ENCODE measurements at regions not wholly inside any gene's neighbourhood (a gene's known extent, or its start where the extent isn't known, plus 50 kb on each side); places are given as distances from the start of the nearest gene placed in this dataset.
"Not testable (repeated sequence)": the region's sequence is repeated elsewhere in the genome, so short reads cannot be mapped to it uniquely, and the experiment has no call there.

GRCh38 chrX:10676235-10676957 is 56.0 kb upstream of the MID1 start:
- DNase-seq = no peak

GRCh38 chrX:10677490-10677889 is 57.1 kb upstream of the MID1 start:
- no peak for DNase-seq

- no peak for DNase-seq
Measured at GRCh38 chrX:10679387-10679786, 59.0 kb upstream of the MID1 start.

DNA sequence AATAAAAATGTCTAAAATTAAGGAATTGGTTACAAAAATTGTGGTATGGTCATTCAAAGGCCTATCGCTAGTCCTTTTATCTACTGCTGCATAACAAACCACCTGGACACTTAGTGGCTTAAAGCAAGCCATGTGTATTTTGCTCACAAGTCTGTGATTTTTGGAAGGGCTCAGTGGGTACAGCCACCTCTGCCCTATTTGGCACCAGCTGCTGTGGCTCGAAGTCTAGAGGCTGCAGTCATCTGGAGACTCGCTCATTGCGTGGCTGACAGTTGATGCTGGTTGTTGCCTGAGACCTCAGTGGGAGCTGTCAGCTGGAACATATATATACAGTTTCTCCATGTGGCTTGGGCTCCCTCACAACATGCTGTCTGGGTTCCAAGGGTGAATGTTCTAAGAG is 60.8 kb upstream of the MID1 start:
- no peak for DNase-seq

DNA sequence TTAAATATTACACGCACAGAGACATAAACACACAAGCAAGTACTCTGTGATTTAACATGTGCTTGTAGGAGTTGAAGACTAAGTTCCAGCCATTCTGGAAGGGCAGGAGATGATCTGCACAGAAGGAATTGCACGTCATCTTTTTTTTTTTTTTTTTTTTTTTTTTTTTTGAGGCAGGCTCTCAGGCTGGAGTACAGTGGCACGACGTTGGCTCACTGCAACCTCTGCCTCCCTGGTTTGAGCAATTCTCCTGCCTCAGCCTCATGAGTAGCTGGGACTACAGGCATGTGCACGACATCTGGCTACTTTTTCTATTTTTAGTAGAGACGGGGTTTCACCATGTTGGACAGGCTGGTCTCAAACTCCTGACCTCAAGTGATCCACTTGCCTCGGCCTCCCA is 63.2 kb upstream of the MID1 start:
- DNase-seq = not testable (repeated sequence)

DNA sequence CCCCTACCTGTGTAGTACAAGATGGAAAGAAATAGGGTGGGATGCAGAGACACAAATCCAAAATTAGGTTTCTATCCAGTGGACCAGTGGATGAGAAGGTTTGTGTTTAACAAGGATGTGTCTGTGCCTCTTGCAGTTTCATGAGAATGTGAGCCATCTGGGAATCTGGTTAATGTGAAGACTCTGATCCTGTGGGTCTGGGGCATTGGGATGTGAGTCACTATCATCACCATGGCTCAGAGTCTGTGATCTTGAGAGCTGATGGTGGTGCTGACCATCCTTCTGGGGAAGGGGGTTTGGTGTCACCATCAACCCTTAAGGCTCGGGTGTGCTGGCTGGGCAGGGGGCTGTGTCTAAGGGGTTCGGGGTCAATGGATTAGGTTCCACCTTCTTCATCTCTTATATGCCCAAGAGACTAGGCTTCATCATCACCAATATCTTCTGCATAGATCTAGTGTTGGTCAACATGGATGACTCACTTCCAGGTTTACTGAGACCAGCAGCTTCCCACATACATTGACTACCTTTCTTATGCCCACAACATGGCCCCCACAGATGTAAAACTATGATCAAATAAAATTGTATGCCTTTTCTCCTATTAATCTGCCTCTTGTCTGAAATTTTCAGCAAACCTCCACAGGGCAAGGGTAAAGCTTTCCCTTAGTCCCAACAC is 65.7 kb upstream of the MID1 start:
- DNase-seq = no peak

DNA sequence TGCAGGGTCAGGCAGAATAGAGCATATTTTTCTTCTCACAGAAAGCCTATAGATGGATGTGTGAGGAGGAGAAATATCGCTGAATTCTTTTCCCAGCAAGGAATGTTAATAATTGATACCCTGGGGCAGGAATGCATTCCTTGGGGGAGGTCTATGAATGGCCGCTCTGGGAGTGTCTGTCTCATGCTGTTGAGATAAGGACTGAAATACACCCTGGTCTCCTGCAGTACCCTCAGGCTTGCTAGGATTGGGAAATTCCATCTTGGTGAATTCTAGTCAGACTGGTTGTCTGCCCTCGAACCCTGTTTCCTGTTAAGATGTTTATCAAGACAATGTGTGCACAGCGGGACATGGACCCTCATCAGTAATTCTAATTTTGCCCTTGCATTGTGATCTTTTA is 71.4 kb upstream of the MID1 start:
- DNase-seq = not testable (repeated sequence)

DNA sequence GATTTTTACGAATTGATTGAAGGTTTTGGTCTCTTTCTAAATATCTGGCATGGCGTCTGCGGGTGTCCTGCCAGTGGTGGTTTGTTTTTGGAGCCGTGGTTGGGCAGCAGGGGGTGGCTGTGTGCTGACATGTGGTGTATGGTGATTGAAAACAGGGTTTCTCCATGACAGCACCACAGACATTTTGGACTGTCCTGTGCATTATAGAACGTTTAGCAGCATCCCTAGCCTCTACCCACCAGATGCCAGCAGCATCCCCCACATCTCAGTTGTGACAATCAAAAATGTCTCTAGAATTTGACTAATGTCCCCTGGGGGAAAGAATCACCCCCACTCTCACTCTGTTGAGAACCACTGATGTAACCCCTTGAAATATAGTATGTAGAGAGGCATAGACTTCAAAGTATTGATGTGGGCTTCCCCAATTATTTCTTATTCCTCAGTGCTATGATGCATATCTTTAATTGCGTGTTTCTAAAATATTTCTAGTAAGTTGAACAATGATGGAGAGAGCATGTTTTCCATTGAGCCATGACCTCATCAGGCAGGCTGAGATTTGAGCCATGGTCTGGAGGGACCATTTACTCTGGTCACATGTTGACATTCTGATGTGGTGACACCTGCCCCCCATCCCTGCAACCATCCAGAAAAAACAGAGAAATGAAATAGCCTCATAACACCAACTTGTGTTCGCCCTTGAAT is 77.4 kb upstream of the MID1 start:
- DNase-seq = no peak

DNA sequence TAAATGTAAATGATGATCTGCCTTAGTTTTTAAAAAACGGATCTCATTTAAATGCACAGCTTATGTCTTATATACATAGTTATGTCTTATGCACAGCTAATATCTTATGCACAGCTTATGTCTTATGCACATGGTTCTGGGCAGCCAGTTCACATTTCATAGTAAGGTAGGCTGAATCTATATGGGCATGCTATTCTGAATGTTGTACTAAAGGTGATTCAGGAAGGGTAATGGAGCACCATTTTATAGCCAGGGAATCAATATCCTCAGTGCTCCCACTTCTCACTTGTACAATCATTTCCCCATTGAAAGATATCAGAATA is 77.9 kb upstream of the MID1 start:
- DNase-seq = no peak

DNA sequence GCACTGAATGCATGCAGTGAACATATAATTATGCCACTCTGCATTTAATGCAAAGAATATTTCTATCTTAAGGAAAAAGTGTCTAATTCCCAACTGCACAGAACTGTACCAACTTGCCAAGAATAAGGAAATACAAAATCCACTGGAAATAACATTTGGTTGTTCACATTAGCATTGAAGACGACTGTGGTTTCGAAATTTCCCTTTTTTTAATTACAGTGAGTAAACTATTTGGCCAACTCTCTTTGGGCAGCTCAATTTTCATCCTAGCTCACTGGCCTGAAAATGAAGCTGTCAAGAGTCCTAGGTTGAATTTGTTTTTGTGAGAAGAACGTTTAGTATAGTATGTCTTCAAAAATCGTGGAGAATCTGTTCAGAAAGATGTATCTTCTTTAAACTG is 81.6 kb upstream of the MID1 start:
- no peak for DNase-seq

- DNase-seq = not testable (repeated sequence)
Measured at GRCh38 chrX:10706342-10706741, 86.0 kb upstream of the MID1 start.

GRCh38 chrX:10707773-10708172 is 87.4 kb upstream of the MID1 start:
- no peak for DNase-seq

DNA sequence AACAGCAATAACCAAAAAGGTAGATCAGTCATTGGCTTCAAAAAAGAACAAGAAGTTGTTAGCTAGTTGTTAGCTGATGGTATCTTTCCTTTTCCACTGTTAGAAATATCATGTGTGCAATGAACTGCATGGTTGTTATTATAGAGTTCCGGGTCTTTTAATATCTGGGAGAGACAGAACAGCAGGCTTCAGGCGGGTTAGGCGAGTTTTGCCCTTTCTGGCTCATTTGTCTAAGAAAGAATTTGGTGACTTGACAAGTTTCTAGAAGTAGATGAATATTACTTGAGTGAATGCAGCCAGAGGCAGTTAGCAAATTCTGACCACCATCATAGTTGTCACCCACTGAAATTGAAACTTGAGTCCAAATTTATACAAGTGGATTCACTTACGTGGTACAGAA is 88.9 kb upstream of the MID1 start:
- no peak for DNase-seq

DNA sequence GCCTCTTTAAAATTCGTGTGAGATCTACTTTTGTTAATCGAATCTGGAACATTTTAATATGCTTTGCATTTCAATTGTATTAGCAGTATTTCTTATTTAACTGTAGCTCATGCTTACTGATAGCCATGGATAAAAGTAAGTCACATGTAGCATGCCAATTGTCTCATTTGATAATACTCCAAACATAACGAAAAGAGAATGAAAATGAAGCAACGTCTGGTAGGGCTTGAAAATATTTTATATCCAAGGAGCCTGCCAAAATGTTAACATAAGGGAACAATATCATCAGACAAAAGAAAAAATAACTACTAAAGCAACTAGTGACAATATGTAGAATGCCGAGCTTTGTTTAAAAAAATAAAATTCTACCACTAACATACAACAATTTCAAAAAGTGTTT is 94.1 kb upstream of the MID1 start:
- no peak for DNase-seq

DNA sequence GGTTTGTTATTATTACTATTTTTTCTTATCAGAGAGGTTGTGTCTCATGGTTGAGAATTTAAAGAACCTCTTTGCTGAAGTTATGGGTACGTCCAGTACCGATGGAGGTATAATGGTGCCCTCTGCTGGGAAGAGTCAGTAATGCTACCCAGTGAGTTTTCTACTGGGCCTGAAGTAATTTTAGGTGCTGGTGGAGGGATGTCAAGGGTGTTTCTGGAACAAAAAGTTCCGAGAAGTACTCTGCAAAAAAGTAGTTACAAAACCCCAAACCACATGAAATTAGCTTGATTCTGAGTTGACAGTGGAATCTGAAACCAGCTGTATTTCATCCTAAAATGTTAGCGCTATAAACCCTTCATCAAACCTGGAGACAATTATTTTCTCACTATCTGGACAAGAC is 102.5 kb upstream of the MID1 start:
- peak in 5 of 6 experiments; percentile 0 to 9 (median 2) for DNase-seq

- DNase-seq = no peak
Measured at GRCh38 chrX:10725071-10725470, 104.7 kb upstream of the MID1 start.

DNA sequence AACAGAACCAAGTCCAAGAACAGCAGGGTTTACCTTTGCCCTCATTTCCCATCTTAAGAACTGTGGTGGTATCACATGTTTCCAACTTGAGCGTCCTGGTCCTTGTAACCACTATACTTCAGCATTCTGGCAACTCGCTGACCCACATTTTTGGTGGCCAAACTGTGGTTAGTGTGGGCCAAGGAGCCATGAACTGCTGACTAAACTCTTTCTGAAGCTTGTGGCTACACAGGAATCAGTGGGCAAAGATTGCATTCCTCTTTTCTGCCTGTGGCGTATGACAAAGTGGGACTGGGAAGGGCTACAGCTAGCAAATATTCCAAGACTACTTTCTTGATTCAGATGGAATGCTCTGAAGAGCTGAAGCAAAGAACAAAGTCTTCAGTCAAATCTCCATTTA is 106.3 kb upstream of the MID1 start:
- no peak for DNase-seq

GRCh38 chrX:10728806-10729389 is 108.5 kb upstream of the MID1 start:
- no peak for DNase-seq

GRCh38 chrX:10739426-10739825 is 119.0 kb upstream of the MID1 start:
- no peak for DNase-seq

- DNase-seq = no peak
Measured at GRCh38 chrX:10741003-10741402, 120.6 kb upstream of the MID1 start.

GRCh38 chrX:10741550-10741949 is 121.2 kb upstream of the MID1 start:
- no peak for DNase-seq

DNA sequence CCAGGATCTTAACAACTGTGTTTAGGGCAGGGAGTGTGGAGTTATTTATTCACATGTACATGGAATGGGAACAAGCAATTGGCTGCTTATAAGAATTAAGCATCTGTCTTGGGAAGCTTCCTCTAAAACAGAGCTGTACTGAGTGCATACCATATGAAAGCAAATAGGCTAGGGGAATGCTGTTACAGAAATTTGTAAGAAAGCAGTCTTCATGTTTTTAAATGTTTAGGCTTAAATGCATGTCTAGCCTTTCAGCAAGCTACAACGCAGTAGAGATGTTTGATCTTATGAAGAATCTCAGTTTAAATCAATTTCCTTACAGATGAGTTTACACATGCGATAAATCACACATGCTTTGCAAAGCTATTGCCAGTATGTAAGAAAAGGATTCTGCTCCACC is 123.1 kb upstream of the MID1 start:
- DNase-seq = no peak

DNA sequence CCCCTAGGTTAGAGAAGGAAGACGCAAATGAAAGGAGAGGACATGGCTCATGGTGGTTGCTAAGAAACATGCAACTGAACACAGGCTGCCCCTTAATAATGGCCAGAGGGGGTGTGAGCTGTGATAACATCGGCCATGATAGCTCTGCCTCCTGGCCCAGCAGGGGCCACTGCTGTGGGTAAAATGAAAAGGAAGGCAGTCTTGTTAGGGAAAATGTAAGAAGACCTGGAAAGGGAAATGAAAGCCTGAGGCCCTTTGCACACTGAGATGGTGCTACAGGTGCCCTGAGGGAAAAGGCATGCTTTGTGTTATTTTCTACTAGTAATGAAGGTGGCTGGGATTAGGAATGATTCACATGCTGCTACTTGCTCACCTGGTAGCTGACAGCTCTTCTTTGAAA is 123.6 kb upstream of the MID1 start:
- no peak for DNase-seq

GRCh38 chrX:10747975-10748374 is 127.6 kb upstream of the MID1 start:
- DNase-seq = no peak
